Right lobe of liver (tissue), 4 donors: ENCODE measurements at regions not wholly inside any gene's neighbourhood (a gene's known extent, or its start where the extent isn't known, plus 50 kb on each side); places are given as distances from the start of the nearest gene placed in this dataset.

Source experiments
- CTCF ChIP-seq, 4 donors: fragments of 200-600 bp in 3 of 4; fragments of 450-650 bp in 1 of 4; IDR thresholded peaks; one replicate each; pipeline versions ENCODE4 v1.5.1 to v1.8.0; 2016 to 2022; ENCODE audit warnings: antibody characterized with exemption in 4 of 4, mild to moderate bottlenecking in 2 of 4
- POLR2A ChIP-seq: fragments of 450-650 bp; IDR thresholded peaks from one replicate; pipeline ENCODE4 v1.6.1; 2017; ENCODE audit warnings: antibody characterized with exemption, mild to moderate bottlenecking
- donor health status: DM: no; HTN: no; CAD: no.
- donor health status: DM: no; HTN: no; CAD: no.
- donor health status: DM: no; HTN: yes; CAD: no.

- TF ChIP-seq POLR2A = no peak
- no peak for TF ChIP-seq CTCF (IDR thresholded peaks at IDR 0.05)
These were observed 854.6 kb downstream of the RNF144A start for GRCh38 chr2:7771781-7772180.
